ENCODE measurements at regions not wholly inside any gene's neighbourhood (a gene's known extent, or its start where the extent isn't known, plus 50 kb on each side); places are given as distances from the start of the nearest gene placed in this dataset.

GRCh38 chr14:43161477-43161876, 1345.6 kb downstream of the FSCB start:
- Histone ChIP-seq H3K4me1 (no peaks in the 10 kb centered on the region), H3K27me3 (no peaks in the 10 kb centered on the region), H3K27ac (no peak overlapping the region), H3K9me3 (peaks cover 0 to 3% of the 10 kb centered on the region in 2 donors), H3K36me3 (no peaks in the 10 kb centered on the region), H3K4me3 (no peak overlapping the region)
- intact Hi-C loops (cut with DNase I) = no loop called here
- no peak for DNase-seq
- ATAC-seq = no peak
- TF ChIP-seq CTCF (IDR thresholded peaks at IDR 0.05) = no peak

GRCh38 chr14:43157661-43158060, 1349.4 kb downstream of the FSCB start:
- no peak overlapping the region for H3K27ac ChIP-seq
- H3K36me3 ChIP-seq = no peaks in the 10 kb centered on the region

GRCh38 chr14:43155924-43156323, 1351.2 kb downstream of the FSCB start:
- H3K9me3 ChIP-seq = no peaks in the 10 kb centered on the region
- intact Hi-C loops (cut with DNase I) = no loop called here
- no peaks in the 10 kb centered on the region for H3K4me1 ChIP-seq
- DNase-seq (no peak), ATAC-seq (no peak)
- H3K27me3 ChIP-seq = no peaks in the 10 kb centered on the region
- no peak overlapping the region for H3K27ac ChIP-seq
- TF ChIP-seq CTCF (IDR thresholded peaks at IDR 0.05) = no peak
- no peak overlapping the region for H3K4me3 ChIP-seq
- H3K36me3 ChIP-seq = no peaks in the 10 kb centered on the region

More at GRCh38 chr14:43157661-43158060, 1349.4 kb downstream of the FSCB start:
- H3K4me3 ChIP-seq = no peak overlapping the region
- TF ChIP-seq CTCF (IDR thresholded peaks at IDR 0.05) = no peak
- no peaks in the 10 kb centered on the region for H3K4me1 ChIP-seq
- ATAC-seq = no peak
- H3K27me3 ChIP-seq = no peaks in the 10 kb centered on the region
- intact Hi-C loops (cut with DNase I) = no loop called here
- no peaks in the 10 kb centered on the region for H3K9me3 ChIP-seq
- peak in 2 of 4 donors; percentile 19 to 39 for DNase-seq

GRCh38 chr14:43155258-43155657, 1351.8 kb downstream of the FSCB start:
- no peak for ATAC-seq
- H3K36me3 ChIP-seq = no peaks in the 10 kb centered on the region
- no peak for TF ChIP-seq CTCF (IDR thresholded peaks at IDR 0.05)
- no peaks in the 10 kb centered on the region for H3K4me1 ChIP-seq
- H3K27me3 ChIP-seq = no peaks in the 10 kb centered on the region
- H3K4me3 ChIP-seq = no peak overlapping the region
- DNase-seq = no peak
- intact Hi-C loops (cut with DNase I) = no loop called here
- H3K27ac ChIP-seq = no peak overlapping the region
- no peaks in the 10 kb centered on the region for H3K9me3 ChIP-seq

- Histone ChIP-seq H3K27me3 (no peaks in the 10 kb centered on the region), H3K9me3 (no peaks in the 10 kb centered on the region), H3K27ac (no peak overlapping the region), H3K4me3 (no peak overlapping the region), H3K4me1 (no peaks in the 10 kb centered on the region), H3K36me3 (no peaks in the 10 kb centered on the region)
- no peak for TF ChIP-seq CTCF (IDR thresholded peaks at IDR 0.05)
- no peak for ATAC-seq
- DNase-seq = peak in 1 of 4 donors; percentile 36
- intact Hi-C loops (cut with DNase I) = no loop called here
Observed at GRCh38 chr14:43147485-43147884, 1359.6 kb downstream of the FSCB start.
